Kidney (tissue), 13 donors: ENCODE measurements at regions not wholly inside any gene's neighbourhood (a gene's known extent, or its start where the extent isn't known, plus 50 kb on each side); places are given as distances from the start of the nearest gene placed in this dataset.

Experiments used
- DNase-seq, 5 donors: peaks; one replicate each; pipeline ENCODE4 v3.0.0-alpha.2; 2013 to 2020
- FAIRE-seq: peaks from 2 replicates; lab custom pipeline; 2012; peaks lifted over from hg19 to GRCh38; lab: Jason Lieb, UNC
- H3K27ac ChIP-seq, 2 donors: one replicate each; pipeline ENCODE4 v1.7.0; 2013; ENCODE audit warnings: low read depth in 2 of 2, low read length in 2 of 2, inconsistent platforms in 1 of 2
- H3K27me3 ChIP-seq: one replicate; pipeline ENCODE4 v1.7.1; 2013; ENCODE audit warnings: low read length, inconsistent platforms; ENCODE audit not compliant: control insufficient read depth, insufficient read depth
- H3K36me3 ChIP-seq, 3 donors: one replicate each; pipeline versions ENCODE4 v1.7.0 to v1.7.1; 2013; ENCODE audit warnings: low read length in 3 of 3, control low read depth in 1 of 3, inconsistent platforms in 1 of 3; ENCODE audit not compliant: insufficient read depth in 3 of 3, control insufficient read depth in 2 of 3
- H3K4me1 ChIP-seq, 3 donors: one replicate each; pipeline versions ENCODE4 v1.7.0 to v1.7.1; 2013; ENCODE audit warnings: low read length in 3 of 3, inconsistent platforms in 1 of 3, low read depth in 1 of 3; ENCODE audit not compliant: control insufficient read depth in 2 of 3, insufficient read depth in 2 of 3
- H3K4me3 ChIP-seq, 3 donors: one replicate each; pipeline versions ENCODE4 v1.7.0 to v1.8.1; 2013; ENCODE audit warnings: low read length in 3 of 3, control low read depth in 1 of 3, inconsistent platforms in 1 of 3
- H3K9ac ChIP-seq, 3 donors: one replicate each; pipeline versions ENCODE4 v1.7.0 to v1.7.1; 2013; ENCODE audit warnings: low read length in 3 of 3, control low read depth in 1 of 3, inconsistent platforms in 1 of 3
- H3K9me3 ChIP-seq, 3 donors: one replicate each; pipeline versions ENCODE4 v1.7.0 to v1.7.1; 2013; ENCODE audit warnings: low read length in 3 of 3, control low read depth in 1 of 3, inconsistent platforms in 1 of 3; ENCODE audit not compliant: control insufficient read depth in 2 of 3, insufficient read depth in 1 of 3
- CTCF ChIP-seq: IDR thresholded peaks from 3 replicates; pipeline ENCODE4 v1.5.1; 2012; ENCODE audit warnings: mild to moderate bottlenecking, moderate library complexity, borderline replicate concordance; ENCODE audit not compliant: insufficient read depth; ENCODE audit errors: extremely low read depth
- intact Hi-C: fragments of 100-400 bp; cut with DNase I; formaldehyde crosslinking; loops from one replicate; pipeline ENCODE4 v1.11.1; 2022
- donor health status: control.
- donor health status: control.
- donor health status: control.
- donor health status: control.
- donor health status: control.
- donor health status: DM: yes; HTN: yes; CAD: no.
- donor health status: Normal renal cell carcinoma (clear cell type).

GRCh38 chr13:65090186-65090585, 2139.9 kb downstream of the PCDH9 start:
- Histone ChIP-seq H3K4me3 (no peak overlapping the region), H3K27ac (no peak overlapping the region), H3K4me1 (no peaks in the 10 kb centered on the region), H3K9ac (no peak overlapping the region), H3K36me3 (no peaks in the 10 kb centered on the region), H3K9me3 (no peaks in the 10 kb centered on the region), H3K27me3 (no peaks in the 10 kb centered on the region)
- TF ChIP-seq CTCF = no peak
- intact Hi-C loops = no loop called here
- FAIRE-seq (no peak), DNase-seq (no peak)

GRCh38 chr13:65088906-65089305, 2141.2 kb downstream of the PCDH9 start:
- FAIRE-seq (no peak), DNase-seq (no peak)
- no peak overlapping the region for H3K27ac ChIP-seq
- no peaks in the 10 kb centered on the region for H3K4me1 ChIP-seq
- H3K9me3 ChIP-seq = no peaks in the 10 kb centered on the region
- H3K9ac ChIP-seq = no peak overlapping the region
- intact Hi-C loops = no loop called here
- H3K36me3 ChIP-seq = no peaks in the 10 kb centered on the region
- no peaks in the 10 kb centered on the region for H3K27me3 ChIP-seq
- no peak for TF ChIP-seq CTCF
- no peak overlapping the region for H3K4me3 ChIP-seq

- intact Hi-C loops = no loop called here
- no peak for TF ChIP-seq CTCF
- H3K4me3 ChIP-seq = no peak overlapping the region
- FAIRE-seq (no peak), DNase-seq (no peak)
- H3K36me3 ChIP-seq = no peaks in the 10 kb centered on the region
- no peaks in the 10 kb centered on the region for H3K27me3 ChIP-seq
- no peaks in the 10 kb centered on the region for H3K4me1 ChIP-seq
- no peak overlapping the region for H3K27ac ChIP-seq
- H3K9me3 ChIP-seq = no peaks in the 10 kb centered on the region
- H3K9ac ChIP-seq = no peak overlapping the region
These were observed 2144.2 kb downstream of the PCDH9 start for GRCh38 chr13:65085977-65086376.

GRCh38 chr13:65074248-65074647, 2155.9 kb downstream of the PCDH9 start:
- DNase-seq (no peak), FAIRE-seq (no peak)
- Histone ChIP-seq H3K36me3 (no peaks in the 10 kb centered on the region), H3K9ac (no peak overlapping the region), H3K27me3 (no peaks in the 10 kb centered on the region), H3K27ac (no peak overlapping the region), H3K4me1 (no peaks in the 10 kb centered on the region), H3K4me3 (no peak overlapping the region), H3K9me3 (no peaks in the 10 kb centered on the region)
- TF ChIP-seq CTCF = no peak
- intact Hi-C loops = no loop called here
